Prostate gland (tissue), 2 donors: ENCODE measurements at regions not wholly inside any gene's neighbourhood (a gene's known extent, or its start where the extent isn't known, plus 50 kb on each side); places are given as distances from the start of the nearest gene placed in this dataset.

Experiments used
- DNase-seq: peaks from one replicate; pipeline ENCODE4 v3.0.0-alpha.2; 2019; ENCODE audit warnings: low spot score
- H3K27ac ChIP-seq, 2 donors: fragments of 200-600 bp; sonication (generic); 2 replicates each; pipeline ENCODE4 v1.5.1; 2017 to 2019
- H3K27me3 ChIP-seq: fragments of 200-600 bp; sonication (generic); replicated peaks from 2 replicates; pipeline ENCODE4 v1.5.1; 2019; ENCODE audit not compliant: insufficient read depth
- H3K36me3 ChIP-seq, 2 donors: fragments of 200-600 bp; sonication (generic); 1 replicate in 1 of 2; 2 replicates in 1 of 2; pipeline versions ENCODE4 v1.5.1 to v1.8.1; 2017 to 2019
- H3K4me1 ChIP-seq: fragments of 200-600 bp; sonication (generic); replicated peaks from 2 replicates; pipeline ENCODE4 v1.5.1; 2019
- H3K4me3 ChIP-seq, 2 donors: fragments of 200-600 bp; sonication (generic); 2 replicates each; pipeline ENCODE4 v1.5.1; 2017 to 2019
- H3K9me3 ChIP-seq: fragments of 200-600 bp; sonication (generic); 2 replicates; pipeline ENCODE4 v1.5.1; 2017
- CTCF ChIP-seq, 4 experiments: fragments of 200-600 bp in 2 of 4; fragments of 450-650 bp in 2 of 4; sonication (generic) in 2 of 4; IDR thresholded peaks; 1 replicate in 3 of 4; 2 replicates in 1 of 4; pipeline ENCODE4 v1.5.1; 2016 to 2019; ENCODE audit warnings: antibody characterized with exemption in 4 of 4, mild to moderate bottlenecking in 2 of 4, moderate library complexity in 2 of 4
- POLR2A ChIP-seq: fragments of 450-650 bp; IDR thresholded peaks from one replicate; pipeline ENCODE4 v1.6.1; 2016; ENCODE audit warnings: antibody characterized with exemption, mild to moderate bottlenecking
- POLR2AphosphoS5 ChIP-seq: sonication (generic); formaldehyde crosslinking; IDR thresholded peaks from one replicate; pipeline ENCODE4 v1.6.1; 2017; ENCODE audit warnings: antibody characterized with exemption
- WGBS: methylation state at CpG from one replicate; pipeline ENCODE4 v1.1.5; 2018; 5-methylcytosine and 5-hydroxymethylcytosine counted together
- intact Hi-C: fragments of 100-400 bp; cut with DNase I; formaldehyde crosslinking; loops from one replicate; pipeline ENCODE4 v1.14.2; 2022

- no peaks in the 10 kb centered on the region for H3K27me3 ChIP-seq
- no peak overlapping the region for H3K27ac ChIP-seq
- H3K36me3 ChIP-seq = no peaks in the 10 kb centered on the region
- DNase-seq = no peak
- TF ChIP-seq POLR2A (no peak), POLR2AphosphoS5 (no peak), CTCF (IDR thresholded peaks at IDR 0.05) (no peak)
- intact Hi-C loops = loop anchor here (5.0 to 10.0 kb wide), 4 partner anchors 202 to 518 kb away; partner anchors contain the start of gene PIK3R1
- H3K4me1 ChIP-seq = peaks cover 8% of the 10 kb centered on the region
- 95% methylated on average over 1 of the region's 1 CpG for WGBS
- no peak overlapping the region for H3K4me3 ChIP-seq
- H3K9me3 ChIP-seq = no peaks in the 10 kb centered on the region
Measured at GRCh38 chr5:67696446-67696845, 499.8 kb upstream of the CD180 start.

- no peak for TF ChIP-seq POLR2A
- TF ChIP-seq POLR2AphosphoS5 = no peak
- TF ChIP-seq CTCF (IDR thresholded peaks at IDR 0.05) = no peak
- Histone ChIP-seq H3K4me1 (peaks cover 8% of the 10 kb centered on the region), H3K9me3 (no peaks in the 10 kb centered on the region), H3K27ac (peak overlapping the region; percentile 35 to 72), H3K36me3 (no peaks in the 10 kb centered on the region), H3K27me3 (no peaks in the 10 kb centered on the region), H3K4me3 (no peak overlapping the region)
- no peak for DNase-seq
- 46% methylated on average over 1 of the region's 1 CpG for WGBS
- intact Hi-C loops = loop anchor here (5.0 to 10.0 kb wide), 4 partner anchors 201 to 519 kb away; partner anchors contain the start of gene PIK3R1
Measured at GRCh38 chr5:67695369-67695768, 498.8 kb upstream of the CD180 start.

GRCh38 chr5:67694810-67695191 is 498.2 kb upstream of the CD180 start:
- H3K4me1 ChIP-seq = peaks cover 8% of the 10 kb centered on the region
- TF ChIP-seq CTCF (IDR thresholded peaks at IDR 0.05) = no peak
- no peak for TF ChIP-seq POLR2A
- no peak for TF ChIP-seq POLR2AphosphoS5
- H3K9me3 ChIP-seq = no peaks in the 10 kb centered on the region
- H3K27me3 ChIP-seq = no peaks in the 10 kb centered on the region
- 24% methylated on average over 3 of the region's 3 CpGs for WGBS
- no peak for DNase-seq
- H3K36me3 ChIP-seq = no peaks in the 10 kb centered on the region
- H3K27ac ChIP-seq = peak overlapping the region; percentile 35 to 72
- no peak overlapping the region for H3K4me3 ChIP-seq
- intact Hi-C loops = loop anchor here (5.0 to 10.0 kb wide), 7 partner anchors 200 to 572 kb away; partner anchors contain the start of gene PIK3R1

GRCh38 chr5:67693956-67694809 is 497.6 kb upstream of the CD180 start:
- H3K9me3 ChIP-seq = no peaks in the 10 kb centered on the region
- no peak overlapping the region for H3K4me3 ChIP-seq
- H3K27ac ChIP-seq = peak overlapping the region; percentile 60 to 72
- H3K36me3 ChIP-seq = no peaks in the 10 kb centered on the region
- H3K4me1 ChIP-seq = peaks cover 8% of the 10 kb centered on the region
- peak; percentile 78 for DNase-seq
- intact Hi-C loops = loop anchor here (5.0 to 10.0 kb wide), 6 partner anchors 199 to 573 kb away; partner anchors contain the start of gene PIK3R1
- 16% methylated on average over 6 of the region's 6 CpGs for WGBS
- TF ChIP-seq CTCF (IDR thresholded peaks at IDR 0.05) = no peak
- peak; percentile 79 for TF ChIP-seq POLR2AphosphoS5
- H3K27me3 ChIP-seq = no peaks in the 10 kb centered on the region

GRCh38 chr5:67686746-67687145 is 490.1 kb upstream of the CD180 start:
- Histone ChIP-seq H3K4me3 (no peak overlapping the region), H3K36me3 (no peaks in the 10 kb centered on the region), H3K4me1 (no peaks in the 10 kb centered on the region), H3K9me3 (no peaks in the 10 kb centered on the region), H3K27ac (no peak overlapping the region), H3K27me3 (no peaks in the 10 kb centered on the region)
- intact Hi-C loops = no loop called here
- no peak for TF ChIP-seq POLR2A
- no peak for TF ChIP-seq CTCF (IDR thresholded peaks at IDR 0.05)
- TF ChIP-seq POLR2AphosphoS5 = no peak
- DNase-seq = no peak
- WGBS = 90% methylated on average over 1 of the region's 1 CpG
